ENCODE measurements at regions not wholly inside any gene's neighbourhood (a gene's known extent, or its start where the extent isn't known, plus 50 kb on each side); places are given as distances from the start of the nearest gene placed in this dataset.

GRCh38 chr13:92938486-92939020, 288.1 kb upstream of the GPC6 start:
- no peak for TF ChIP-seq CTCF (IDR thresholded peaks at IDR 0.05; ENCODE audit: insufficient read depth, low read depth, low read length, missing control alignments)
- no peak overlapping the region for H3K4me3 ChIP-seq (ENCODE audit: low read length)
- no peak for DNase-seq (ENCODE audit: low read depth)

GRCh38 chr13:92941167-92941566, 285.4 kb upstream of the GPC6 start:
- no peak overlapping the region for H3K4me3 ChIP-seq (ENCODE audit: low read length)
- DNase-seq (ENCODE audit: low read depth), result no peak
- TF ChIP-seq CTCF (IDR thresholded peaks at IDR 0.05; ENCODE audit: insufficient read depth, low read depth, low read length, missing control alignments), result no peak

GRCh38 chr13:92947770-92948434, 278.7 kb upstream of the GPC6 start:
- H3K4me3 ChIP-seq (ENCODE audit: low read length), result no peak overlapping the region
- TF ChIP-seq CTCF (IDR thresholded peaks at IDR 0.05; ENCODE audit: insufficient read depth, low read depth, low read length, missing control alignments), result no peak
- no peak for DNase-seq (ENCODE audit: low read depth)

GRCh38 chr13:92950771-92951170, 275.8 kb upstream of the GPC6 start:
- no peak for TF ChIP-seq CTCF (IDR thresholded peaks at IDR 0.05; ENCODE audit: insufficient read depth, low read depth, low read length, missing control alignments)
- no peak for DNase-seq (ENCODE audit: low read depth)
- no peak overlapping the region for H3K4me3 ChIP-seq (ENCODE audit: low read length)

GRCh38 chr13:92951273-92951890, 275.2 kb upstream of the GPC6 start:
- DNase-seq (ENCODE audit: low read depth), result peak; percentile 24
- no peak overlapping the region for H3K4me3 ChIP-seq (ENCODE audit: low read length)
- no peak for TF ChIP-seq CTCF (IDR thresholded peaks at IDR 0.05; ENCODE audit: insufficient read depth, low read depth, low read length, missing control alignments)

- DNase-seq (ENCODE audit: low read depth), result no peak
- TF ChIP-seq CTCF (IDR thresholded peaks at IDR 0.05; ENCODE audit: insufficient read depth, low read depth, low read length, missing control alignments), result no peak
- no peak overlapping the region for H3K4me3 ChIP-seq (ENCODE audit: low read length)
Observed at GRCh38 chr13:92952161-92952560, 274.4 kb upstream of the GPC6 start.

Data from epithelial cell of esophagus (primary cell).